PC-9 (cell line): ENCODE measurements at regions not wholly inside any gene's neighbourhood (a gene's known extent, or its start where the extent isn't known, plus 50 kb on each side); places are given as distances from the start of the nearest gene placed in this dataset.

Experiments
- BruUV-seq: library from RNA; stranded (reverse); fragments of 400-500 nt; replicated peaks from 2 replicates; lab custom pipeline; 2021; lab: Mats Ljungman, UMichigan
- CTCF ChIA-PET: fragments of 300-600 bp; sonication (Branson Sonifier 250); formaldehyde crosslinking; loops from one replicate; lab custom pipeline; 2022; ENCODE audit warnings: antibody characterized with exemption; lab: Charles Lee
- POLR2A ChIA-PET: fragments of 300-600 bp; sonication (Branson Sonifier 250); formaldehyde crosslinking; loops from one replicate; lab custom pipeline; 2022; ENCODE audit warnings: antibody characterized with exemption; ENCODE audit not compliant: unreplicated experiment; lab: Charles Lee
- DNase-seq, 2 experiments: peaks; one replicate each; pipeline versions ENCODE4 v3.0.0 to v3.0.0-alpha.2; 2015 to 2022; ENCODE audit warnings: mixed read lengths in 1 of 2
- H2AFZ ChIP-seq: fragments of 200-600 bp; sonication (generic); 2 replicates; pipeline ENCODE4 v1.8.1; 2017; ENCODE audit warnings: antibody characterized with exemption
- H3F3A ChIP-seq: fragments of 200-600 bp; sonication (generic); 2 replicates; pipeline ENCODE4 v1.8.1; 2017; ENCODE audit warnings: antibody characterized with exemption, mild to moderate bottlenecking, low read depth; ENCODE audit not compliant: insufficient read depth
- H3K27ac ChIP-seq: fragments of 200-600 bp; sonication (generic); 2 replicates; pipeline ENCODE4 v1.6.1; 2016; ENCODE audit warnings: mixed run types
- H3K27me3 ChIP-seq: fragments of 200-600 bp; sonication (generic); 2 replicates; pipeline ENCODE4 v1.6.1; 2016; ENCODE audit warnings: low read depth, mixed run types; ENCODE audit not compliant: insufficient read depth
- H3K36me3 ChIP-seq: fragments of 200-600 bp; sonication (generic); 2 replicates; pipeline ENCODE4 v1.6.1; 2016; ENCODE audit warnings: low read depth, mixed run types
- H3K4me1 ChIP-seq: fragments of 200-600 bp; sonication (generic); replicated peaks from 2 replicates; pipeline ENCODE4 v1.6.1; 2016; ENCODE audit warnings: mixed run types; ENCODE audit not compliant: insufficient read depth
- H3K4me2 ChIP-seq: fragments of 200-600 bp; sonication (generic); 2 replicates; pipeline ENCODE4 v1.6.1; 2017; ENCODE audit warnings: mixed run types
- H3K4me3 ChIP-seq: fragments of 200-600 bp; sonication (generic); 2 replicates; pipeline ENCODE4 v1.6.1; 2016; ENCODE audit warnings: mixed run types
- H3K79me2 ChIP-seq: fragments of 200-600 bp; sonication (generic); 2 replicates; pipeline ENCODE4 v1.6.1; 2017; ENCODE audit warnings: low read depth, mixed run types
- H3K9me2 ChIP-seq: fragments of 200-600 bp; sonication (generic); 2 replicates; pipeline ENCODE4 v1.8.1; 2017; ENCODE audit warnings: mild to moderate bottlenecking; ENCODE audit not compliant: insufficient read depth
- H3K9me3 ChIP-seq: fragments of 200-600 bp; sonication (generic); 2 replicates; pipeline ENCODE4 v1.8.1; 2016; ENCODE audit warnings: low read depth; ENCODE audit not compliant: insufficient read depth
- H4K20me1 ChIP-seq: fragments of 200-600 bp; sonication (generic); 2 replicates; pipeline ENCODE4 v1.8.1; 2017; ENCODE audit not compliant: insufficient read depth
- CTCF ChIP-seq: fragments of 200-600 bp; sonication (generic); conservative IDR thresholded peaks from 2 replicates; pipeline ENCODE4 v1.6.1; 2017; ENCODE audit warnings: mixed run types, antibody characterized with exemption, mild to moderate bottlenecking, moderate library complexity
- EZH2 ChIP-seq: fragments of 200-600 bp; sonication (generic); IDR thresholded peaks from 2 replicates; pipeline ENCODE4 v1.8.0; 2017; ENCODE audit warnings: antibody characterized with exemption, low read depth
- intact Hi-C: fragments of 100-400 bp; cut with micrococcal nuclease; formaldehyde crosslinking; loops from one replicate; pipeline ENCODE4 v1.10.0; 2022; ENCODE audit not compliant: unreplicated experiment

- ChIA-PET CTCF (no interaction called here), POLR2A (no interaction called here)
- Histone ChIP-seq H3K4me2 (no peak overlapping the region), H3K36me3 (no peaks in the 10 kb centered on the region), H3K9me3 (no peaks in the 10 kb centered on the region), H4K20me1 (no peaks in the 10 kb centered on the region), H3K9me2 (no peaks in the 10 kb centered on the region), H3K27ac (no peak overlapping the region), H3K79me2 (no peaks in the 10 kb centered on the region), H3K27me3 (no peaks in the 10 kb centered on the region), H2AFZ (no peak overlapping the region), H3K4me3 (no peak overlapping the region), H3K4me1 (no peaks in the 10 kb centered on the region), H3F3A (no peaks in the 10 kb centered on the region)
- TF ChIP-seq EZH2, result no peak
- TF ChIP-seq CTCF, result no peak
- no TSS peak for BruUV-seq
- no peak for DNase-seq
- intact Hi-C loops, result no loop called here
These were observed 70.0 kb upstream of the RALY start for GRCh38 chr20:33923740-33924139.

DNA sequence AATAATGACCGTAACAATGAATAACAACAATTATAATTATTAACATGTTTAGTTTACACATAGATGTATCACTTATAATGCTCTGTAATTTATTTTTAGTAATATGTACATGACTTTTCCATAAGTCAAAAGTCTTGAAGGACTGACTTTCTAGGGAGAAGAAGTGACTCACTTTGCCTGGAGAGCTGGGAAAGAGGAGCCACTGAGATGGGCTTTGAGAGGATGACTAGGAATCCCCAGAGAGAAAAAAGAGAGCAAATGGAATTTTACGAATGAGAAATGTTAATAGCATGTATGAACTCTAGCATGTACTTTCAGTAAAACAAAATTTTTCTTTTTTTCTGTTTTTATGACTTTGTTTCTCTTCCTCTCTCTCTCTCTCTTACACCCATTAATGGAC is 67.8 kb upstream of the RALY start:
- Histone ChIP-seq H3K9me2 (no peaks in the 10 kb centered on the region), H3F3A (no peaks in the 10 kb centered on the region), H3K9me3 (no peaks in the 10 kb centered on the region), H3K4me1 (no peaks in the 10 kb centered on the region), H2AFZ (no peak overlapping the region), H3K27ac (no peak overlapping the region), H3K79me2 (no peaks in the 10 kb centered on the region), H4K20me1 (no peaks in the 10 kb centered on the region), H3K27me3 (no peaks in the 10 kb centered on the region), H3K4me3 (no peak overlapping the region), H3K4me2 (no peak overlapping the region), H3K36me3 (no peaks in the 10 kb centered on the region)
- intact Hi-C loops, result no loop called here
- CTCF ChIA-PET, result no interaction called here
- no peak for DNase-seq
- no TSS peak for BruUV-seq
- TF ChIP-seq EZH2, result no peak
- no peak for TF ChIP-seq CTCF
- POLR2A ChIA-PET, result interaction anchor here (0.6 kb wide), 1 partner anchor 81 kb away, joined by 19 read pairs; no protein-coding TSS in a partner anchor

DNA sequence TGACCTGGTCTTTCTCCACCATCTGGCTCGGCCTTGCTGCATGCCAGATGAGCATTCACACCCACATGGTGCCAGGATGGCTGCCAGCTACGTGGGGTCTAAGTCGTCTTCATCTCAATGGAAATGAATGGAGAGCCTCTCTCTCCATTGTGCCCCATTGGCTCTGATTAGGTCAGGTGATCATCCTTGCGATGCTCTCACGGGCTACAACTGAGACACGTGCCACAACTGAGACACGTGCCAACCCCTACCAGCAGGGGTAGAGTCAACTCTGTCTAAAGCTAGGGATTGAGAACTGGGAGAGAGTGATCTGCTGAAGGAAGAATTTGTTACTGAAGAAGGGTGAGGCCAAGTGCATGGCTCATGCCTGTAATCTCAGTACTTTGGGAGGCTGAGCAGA is 67.3 kb upstream of the RALY start:
- no peaks in the 10 kb centered on the region for H3K9me2 ChIP-seq
- no peaks in the 10 kb centered on the region for H3K79me2 ChIP-seq
- no peaks in the 10 kb centered on the region for H3K27me3 ChIP-seq
- H3K9me3 ChIP-seq, result no peaks in the 10 kb centered on the region
- CTCF ChIA-PET, result no interaction called here
- no peak for DNase-seq
- no peak overlapping the region for H3K4me3 ChIP-seq
- no peak overlapping the region for H2AFZ ChIP-seq
- H3K4me2 ChIP-seq, result no peak overlapping the region
- BruUV-seq, result no TSS peak
- H3K27ac ChIP-seq, result no peak overlapping the region
- no peaks in the 10 kb centered on the region for H3K4me1 ChIP-seq
- H3F3A ChIP-seq, result no peaks in the 10 kb centered on the region
- TF ChIP-seq CTCF, result no peak
- no peak for TF ChIP-seq EZH2
- no peaks in the 10 kb centered on the region for H3K36me3 ChIP-seq
- POLR2A ChIA-PET, result no interaction called here
- no peaks in the 10 kb centered on the region for H4K20me1 ChIP-seq
- intact Hi-C loops, result no loop called here
